NCI-H748 (cell line): ENCODE measurements at regions not wholly inside any gene's neighbourhood (a gene's known extent, or its start where the extent isn't known, plus 50 kb on each side); places are given as distances from the start of the nearest gene placed in this dataset.
"Not testable (repeated sequence)": the region's sequence is repeated elsewhere in the genome, so short reads cannot be mapped to it uniquely, and the experiment has no call there.

ENCODE experiments used
- DNase-seq: peaks from one replicate; lab custom pipeline; 2025; ENCODE audit not compliant: unreplicated experiment; lab: John Stamatoyannopoulos, UW

DNA sequence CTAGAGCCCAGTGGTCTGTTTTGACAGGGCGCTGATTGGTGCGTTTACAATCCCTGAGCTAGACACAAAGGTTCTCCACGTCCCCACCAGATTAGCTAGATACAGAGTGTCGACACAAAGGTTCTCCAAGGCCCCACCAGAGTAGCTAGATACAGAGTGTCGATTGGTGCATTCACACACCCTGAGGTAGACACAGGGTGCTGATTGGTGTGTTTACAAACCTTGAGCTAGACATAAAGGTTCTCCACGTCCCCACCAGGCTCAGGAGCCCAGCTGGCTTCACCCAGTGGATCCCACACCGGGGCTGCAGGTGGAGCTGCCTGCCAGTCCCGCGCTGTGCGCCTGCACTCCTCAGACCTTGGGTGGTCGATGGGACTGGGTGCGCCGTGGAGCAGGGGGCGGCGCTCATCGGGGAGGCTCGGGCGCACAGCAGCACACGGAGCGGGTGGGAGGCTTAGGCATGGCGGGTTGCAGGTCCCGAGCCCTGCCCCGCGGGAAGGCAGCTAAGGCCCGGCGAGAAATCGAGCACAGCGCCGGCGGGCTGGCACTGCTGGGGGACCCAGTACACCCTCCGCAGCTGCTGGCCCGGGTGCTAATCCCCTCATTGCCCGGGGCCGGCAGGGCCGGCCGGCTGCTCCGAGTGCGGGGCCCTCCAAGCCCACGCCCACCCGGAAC lies 122.0 kb upstream of the ANKH start:
- not testable (repeated sequence) for DNase-seq

DNA sequence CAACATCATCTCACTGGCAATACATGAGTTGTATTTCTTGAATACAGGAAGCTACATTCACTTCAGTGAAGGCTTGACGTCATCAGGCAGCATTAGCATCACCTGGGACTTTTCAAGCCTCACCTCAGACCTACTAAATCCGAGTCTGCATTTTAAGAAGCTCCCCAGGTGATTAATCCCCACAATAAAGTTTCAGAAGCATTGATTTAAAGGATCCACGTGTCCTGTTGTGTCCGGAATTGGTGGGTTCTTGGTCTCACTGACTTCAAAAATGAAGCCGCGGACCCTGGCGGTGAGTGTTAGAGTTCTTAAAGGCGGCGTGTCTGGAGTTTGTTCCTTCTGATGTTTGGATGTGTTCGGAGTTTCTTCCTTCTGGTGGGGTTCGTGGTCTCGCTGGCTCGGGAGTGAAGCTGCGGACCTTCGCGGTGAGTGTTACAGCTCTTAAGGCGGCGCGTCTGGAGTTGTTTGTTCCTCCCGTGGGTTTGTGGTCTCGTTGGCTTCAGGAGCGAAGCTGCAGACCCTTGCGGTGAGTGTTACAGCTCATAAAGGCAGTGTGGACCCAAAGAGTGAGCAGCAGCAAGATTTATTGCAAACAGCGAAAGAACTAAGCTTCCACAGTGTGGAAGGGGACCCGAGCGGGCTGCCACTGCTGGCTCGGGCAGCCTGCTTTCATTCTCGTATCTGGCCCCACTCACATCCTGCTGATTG lies 121.3 kb upstream of the ANKH start:
- DNase-seq = not testable (repeated sequence)

DNA sequence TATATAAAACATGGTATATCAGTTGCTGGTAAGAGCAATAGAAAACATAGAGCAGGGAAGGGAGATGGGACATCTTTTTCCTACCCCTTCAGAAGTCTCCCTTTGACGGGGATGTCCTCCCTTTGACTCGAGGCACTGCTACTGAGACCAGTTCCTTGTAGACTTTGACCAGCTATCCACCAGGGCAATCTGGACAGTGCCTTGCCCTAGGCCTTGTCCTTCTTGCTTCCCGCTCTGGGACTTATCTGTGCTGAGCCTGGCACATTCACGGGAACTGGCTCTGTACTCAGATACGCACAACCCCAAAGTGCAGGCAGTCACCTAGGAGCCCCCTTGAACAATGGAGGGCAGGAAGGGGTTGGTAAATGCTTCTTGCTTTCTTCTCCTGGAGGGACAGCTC lies 116.6 kb upstream of the ANKH start:
- DNase-seq = no peak

DNA sequence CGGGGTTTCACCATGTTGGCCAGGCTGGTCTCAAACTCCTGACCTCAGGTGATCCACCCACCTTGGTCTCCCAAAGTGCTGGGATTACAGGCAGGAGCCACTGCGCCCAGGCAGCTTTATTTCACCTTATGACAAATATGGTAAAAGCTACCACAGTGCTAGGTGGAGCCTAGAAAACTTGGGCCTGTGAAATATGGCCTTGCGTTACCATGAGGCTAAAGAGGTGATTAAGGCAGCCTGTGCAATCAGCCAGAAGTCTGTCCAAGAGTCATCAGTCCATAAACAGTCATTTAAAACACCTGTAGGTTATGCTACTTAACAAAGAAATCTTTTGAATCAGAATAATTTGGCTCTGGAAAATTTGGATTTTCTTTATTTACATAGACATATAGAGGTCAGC lies 114.8 kb upstream of the ANKH start:
- DNase-seq = no peak

DNA sequence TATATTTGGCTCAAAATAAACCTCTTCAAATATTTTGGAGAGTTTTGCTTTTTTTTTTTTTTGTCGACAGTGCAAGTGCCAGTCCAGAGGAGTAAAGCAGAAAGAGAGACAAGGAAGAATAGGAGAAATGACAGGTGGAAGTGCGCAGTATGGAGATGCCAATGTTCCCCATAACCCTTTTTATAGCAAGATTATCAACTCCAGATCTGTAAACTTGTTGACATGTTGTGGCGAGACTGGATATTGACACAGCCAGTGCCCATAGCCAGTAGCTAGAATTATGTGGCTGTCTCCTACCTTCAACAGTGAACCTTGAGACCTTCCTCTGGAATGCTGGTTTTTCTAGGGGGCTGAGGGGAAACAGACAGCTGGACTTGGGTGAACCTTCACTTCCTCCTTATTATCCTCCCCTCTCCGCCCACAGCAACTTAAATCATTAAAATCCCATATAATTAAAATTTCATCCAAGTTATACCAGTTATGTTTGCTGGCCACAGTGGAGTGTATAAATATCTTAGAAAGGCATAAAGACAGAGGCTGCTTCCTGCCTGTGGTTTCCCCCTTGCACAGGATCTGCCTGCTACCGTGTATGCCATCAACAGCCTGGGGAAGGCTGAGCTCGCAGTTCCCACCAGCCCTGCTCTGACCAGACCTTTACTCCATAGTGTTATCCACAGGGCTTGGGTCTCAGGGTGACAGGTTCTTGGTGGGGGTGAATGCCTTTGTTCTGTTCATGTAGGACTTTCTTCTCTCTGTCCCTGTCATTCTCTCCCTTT lies 112.3 kb upstream of the ANKH start:
- DNase-seq = no peak

DNA sequence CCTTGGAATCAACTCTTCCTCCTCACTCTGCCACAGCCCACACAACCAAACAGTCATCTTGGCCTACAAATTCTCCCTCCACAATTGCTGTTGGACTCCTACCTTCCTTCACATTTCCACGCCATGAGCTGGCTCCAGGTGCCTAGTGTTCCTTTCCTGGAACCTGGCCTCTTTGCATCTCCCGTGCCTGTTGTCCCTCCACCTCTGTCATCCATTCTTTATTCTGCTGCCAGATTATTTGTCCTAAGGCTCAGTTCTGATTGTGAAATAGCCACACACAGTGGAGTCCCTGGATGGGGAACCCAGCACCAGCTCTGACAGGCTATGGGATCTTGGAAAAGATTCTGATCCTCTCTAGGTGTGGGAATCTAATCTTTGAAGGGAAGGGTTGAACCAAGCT lies 109.1 kb upstream of the ANKH start:
- no peak for DNase-seq

DNA sequence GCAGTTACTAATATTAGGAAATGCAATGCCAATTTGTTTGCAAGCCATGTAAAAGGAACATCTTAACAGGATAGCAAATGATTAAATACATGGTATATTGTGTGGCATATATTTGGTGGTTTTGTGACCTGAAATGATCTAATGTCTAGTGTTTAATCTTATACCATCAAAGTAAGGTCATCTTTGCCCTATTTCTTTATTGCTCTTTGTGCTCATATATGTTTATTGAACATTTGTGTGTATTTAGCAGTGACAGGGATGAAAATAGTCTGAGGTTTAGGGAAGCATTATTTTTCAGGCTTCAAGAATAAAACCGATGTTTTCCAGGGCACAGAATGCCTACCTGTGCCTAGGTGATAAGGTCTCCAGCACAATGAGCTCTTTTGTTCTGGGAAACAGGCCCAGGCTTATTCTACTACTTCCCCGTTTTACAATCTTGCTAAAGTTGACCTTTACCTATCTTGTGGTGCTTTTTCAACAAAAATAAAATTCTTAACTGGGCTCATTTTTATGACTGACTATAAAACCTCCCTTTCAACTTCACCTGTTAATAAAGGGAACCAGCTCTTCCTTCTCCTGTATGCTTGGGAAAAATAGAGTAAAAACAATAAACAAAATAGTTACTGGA lies 105.6 kb upstream of the ANKH start:
- DNase-seq = peak; percentile 34

DNA sequence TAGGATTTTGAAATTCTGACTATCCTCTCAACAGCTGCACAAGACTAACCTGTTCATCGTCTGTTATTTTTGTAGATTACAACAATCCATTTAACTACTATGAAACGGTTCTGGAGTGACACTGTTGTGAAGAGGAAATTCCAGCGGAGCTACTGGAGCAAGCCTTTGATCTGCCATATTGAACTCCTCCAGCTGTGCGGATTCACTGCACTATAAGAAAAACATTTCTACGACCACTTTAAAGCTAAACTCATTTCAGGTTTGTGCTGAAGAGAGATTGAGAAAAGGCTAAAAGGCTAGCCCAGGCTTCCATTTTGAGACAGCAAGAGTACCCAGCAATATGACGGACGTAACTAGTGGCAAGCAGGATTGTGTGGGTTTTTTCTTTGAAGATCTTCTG lies 104.9 kb upstream of the ANKH start:
- DNase-seq = no peak

DNA sequence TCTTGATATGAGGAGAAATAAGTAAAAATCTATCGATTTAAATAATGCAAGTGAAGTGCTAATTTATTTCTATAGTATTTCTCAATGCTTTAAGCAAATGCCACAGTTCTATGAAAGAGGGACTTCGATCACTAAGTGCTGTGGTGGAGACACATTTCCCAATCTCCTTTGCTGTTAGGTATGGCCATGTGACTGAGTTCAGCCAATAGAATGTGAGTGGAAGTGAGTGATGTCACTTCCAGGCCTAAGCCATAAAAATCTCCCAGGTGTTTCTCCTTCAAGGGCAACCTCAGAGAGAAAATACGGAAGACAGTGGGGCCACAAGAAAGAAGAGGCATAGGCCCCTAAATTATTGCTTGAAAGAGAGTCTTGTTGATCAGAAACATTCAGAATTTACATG lies 100.3 kb upstream of the ANKH start:
- DNase-seq = no peak

DNA sequence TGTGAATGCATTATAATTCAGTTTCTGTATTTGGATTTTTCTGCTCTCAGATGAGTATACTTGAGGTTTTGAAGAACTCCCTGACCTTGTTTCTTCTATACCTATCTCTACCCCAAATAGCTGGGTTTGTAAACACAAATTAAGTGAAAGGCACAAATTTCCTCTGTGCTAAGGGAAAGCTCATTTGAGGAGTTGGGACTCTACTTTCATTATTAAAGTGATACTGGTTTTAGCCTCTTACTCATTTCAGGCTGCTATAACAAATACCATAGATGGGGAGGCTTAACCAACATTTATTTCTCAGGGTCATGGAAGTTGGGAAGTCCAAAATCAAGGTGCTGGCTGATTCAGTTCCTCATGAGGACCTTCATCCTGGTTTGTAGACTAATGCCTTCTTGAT lies 97.2 kb upstream of the ANKH start:
- DNase-seq = no peak

DNA sequence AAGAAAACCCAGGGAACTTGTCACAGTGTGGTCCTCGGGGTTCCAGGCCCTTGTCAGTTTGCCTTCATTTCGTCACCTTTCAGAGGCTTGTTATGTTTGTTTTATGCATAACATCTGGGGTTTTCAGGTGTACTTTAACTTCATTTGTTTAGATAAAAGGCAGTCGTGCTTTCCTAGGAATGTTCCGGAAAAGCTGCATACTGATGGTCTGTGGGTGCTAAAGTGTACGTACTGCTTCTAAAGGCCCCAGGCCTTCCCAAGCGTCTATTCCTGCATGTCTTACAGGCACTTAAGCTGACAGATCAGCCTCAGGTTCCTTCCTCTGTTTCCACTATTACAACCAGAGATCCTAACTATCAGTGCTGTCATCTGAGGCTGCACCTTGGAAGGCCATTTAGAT lies 95.6 kb upstream of the ANKH start:
- no peak for DNase-seq

DNA sequence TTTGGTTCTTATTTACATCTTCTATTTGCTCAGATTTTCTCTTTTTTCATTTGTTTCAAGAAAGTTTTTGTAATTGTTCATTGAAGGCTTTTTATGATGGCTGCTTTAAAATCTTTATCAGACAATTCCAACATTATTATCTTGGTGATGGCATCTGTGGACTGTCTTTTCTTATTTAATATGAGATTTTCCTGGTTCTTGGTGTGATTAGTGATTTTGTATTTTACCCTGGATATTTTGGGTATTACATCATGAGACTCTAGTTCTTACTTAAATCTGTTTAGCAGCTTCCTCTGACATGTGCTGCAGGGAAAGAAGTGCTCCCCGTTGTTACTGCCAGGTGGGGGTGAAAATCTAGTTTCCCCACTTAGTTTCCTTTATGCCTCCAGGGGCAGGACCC lies 94.2 kb upstream of the ANKH start:
- DNase-seq = no peak

DNA sequence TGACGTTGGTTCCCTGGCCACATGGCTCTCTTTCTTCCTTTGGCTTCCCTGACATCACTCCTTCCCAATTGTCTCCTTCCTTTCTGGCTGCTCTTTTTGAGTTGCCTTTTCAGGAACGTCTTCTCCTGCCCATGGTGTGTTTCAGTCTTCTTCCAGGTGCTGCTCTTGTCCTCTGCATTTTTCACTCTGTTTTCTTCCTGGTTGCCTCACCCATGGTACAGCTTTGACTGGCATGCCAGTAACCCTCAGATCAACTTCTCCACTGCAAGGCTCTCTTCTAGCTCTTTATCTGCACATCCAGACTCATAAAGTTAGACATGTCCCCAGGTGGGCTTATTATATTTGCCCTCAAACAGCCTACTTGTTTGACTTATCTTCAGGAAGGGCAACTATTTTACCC lies 91.0 kb upstream of the ANKH start:
- DNase-seq = no peak

DNA sequence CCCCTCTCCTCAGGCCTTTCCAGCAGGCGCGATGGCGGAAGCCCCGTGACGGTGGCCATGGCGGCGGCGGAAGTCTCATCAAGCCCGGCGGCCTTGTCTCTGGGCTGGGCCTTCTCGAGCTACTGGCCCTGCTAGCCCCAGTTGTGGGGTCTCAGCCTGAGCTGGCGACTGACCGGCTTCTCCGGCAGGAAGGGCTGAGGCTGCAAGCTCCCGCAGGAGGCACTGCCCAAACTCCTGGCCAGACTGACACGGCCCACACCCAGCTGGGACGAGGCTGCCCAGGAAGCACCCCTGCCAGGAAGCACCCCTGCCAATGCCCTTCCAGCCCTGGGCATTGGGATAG lies 88.5 kb upstream of the ANKH start:
- DNase-seq = no peak

DNA sequence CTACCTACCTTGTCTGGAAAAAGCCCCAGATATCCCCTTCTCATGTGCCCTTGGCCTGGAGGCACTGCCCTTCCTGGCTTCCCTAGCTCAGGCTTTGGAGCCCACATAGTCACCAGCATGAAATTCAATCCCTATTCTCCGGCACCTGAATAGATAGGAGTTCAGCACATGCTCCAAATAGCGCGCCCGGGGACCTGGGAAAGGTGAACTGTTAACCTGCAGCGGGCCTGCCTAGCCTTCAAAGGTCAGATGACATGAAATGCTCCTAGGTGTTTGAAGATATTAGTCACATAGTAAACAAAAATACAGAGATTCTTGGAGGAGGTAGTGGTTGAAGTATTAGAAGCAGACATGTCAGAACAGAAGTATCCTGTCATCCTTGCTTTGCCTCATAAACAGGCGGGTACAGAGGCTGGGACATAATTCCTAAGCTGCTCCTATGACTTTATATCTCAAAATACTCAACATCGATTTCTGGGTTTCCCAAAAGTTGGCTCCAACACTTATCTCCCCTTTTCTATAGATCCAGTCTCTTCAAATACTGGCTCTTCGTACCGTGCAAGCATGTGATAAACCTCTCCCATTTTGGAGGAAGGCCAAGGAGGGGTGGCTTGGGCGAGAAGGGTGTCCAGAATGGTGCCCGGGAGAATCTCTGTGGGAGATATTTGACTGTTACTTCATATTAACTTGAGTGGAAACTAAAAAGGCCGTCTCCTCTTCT lies 88.0 kb upstream of the ANKH start:
- no peak for DNase-seq

DNA sequence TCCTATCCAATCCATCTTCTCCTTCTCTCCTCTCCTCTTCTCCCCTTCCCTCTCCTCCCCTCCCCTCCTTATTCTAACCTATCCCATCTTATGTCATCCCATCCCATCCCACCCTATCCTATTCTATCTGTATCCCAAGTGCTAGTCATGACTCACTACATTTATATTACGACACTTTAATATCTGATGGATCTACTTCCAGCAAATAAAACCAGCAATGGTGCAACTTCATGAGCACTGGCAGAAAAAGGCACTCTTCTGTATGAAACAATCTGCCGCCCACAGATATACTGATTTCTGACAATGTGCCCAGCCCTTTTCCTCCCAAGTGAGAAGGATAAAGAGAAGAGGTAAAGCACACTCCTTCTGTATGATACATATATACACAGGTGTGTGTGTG lies 86.6 kb upstream of the ANKH start:
- DNase-seq = no peak

DNA sequence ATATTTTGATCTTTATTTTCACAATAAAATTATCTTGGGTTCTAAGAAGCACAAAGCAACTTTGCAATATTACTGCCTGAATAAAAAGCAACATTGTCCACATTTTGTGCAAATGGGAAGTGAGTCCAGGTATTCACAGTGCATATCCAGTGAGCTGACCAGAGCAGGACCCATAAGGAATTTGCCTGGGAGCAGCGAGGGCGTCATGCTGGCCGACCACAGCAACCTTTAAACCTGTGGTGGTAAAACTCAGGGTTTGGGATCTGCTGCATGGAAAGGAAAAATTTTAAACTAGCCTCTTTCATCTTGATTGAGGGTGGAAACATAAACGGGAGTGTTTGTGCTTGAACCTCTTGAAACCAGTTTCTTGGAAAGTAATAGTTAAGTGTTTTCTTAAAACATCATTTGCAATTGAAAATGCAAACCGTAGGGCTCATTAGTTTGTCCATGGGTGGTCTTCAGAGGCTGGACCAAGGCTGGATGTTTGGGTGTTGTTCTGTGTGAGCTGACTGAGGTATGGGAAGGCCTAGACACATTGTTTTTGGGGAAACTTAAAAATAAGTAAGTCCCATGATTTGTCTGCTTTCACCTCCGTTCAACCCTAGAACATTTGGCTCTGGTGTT lies 85.0 kb upstream of the ANKH start:
- DNase-seq = no peak

DNA sequence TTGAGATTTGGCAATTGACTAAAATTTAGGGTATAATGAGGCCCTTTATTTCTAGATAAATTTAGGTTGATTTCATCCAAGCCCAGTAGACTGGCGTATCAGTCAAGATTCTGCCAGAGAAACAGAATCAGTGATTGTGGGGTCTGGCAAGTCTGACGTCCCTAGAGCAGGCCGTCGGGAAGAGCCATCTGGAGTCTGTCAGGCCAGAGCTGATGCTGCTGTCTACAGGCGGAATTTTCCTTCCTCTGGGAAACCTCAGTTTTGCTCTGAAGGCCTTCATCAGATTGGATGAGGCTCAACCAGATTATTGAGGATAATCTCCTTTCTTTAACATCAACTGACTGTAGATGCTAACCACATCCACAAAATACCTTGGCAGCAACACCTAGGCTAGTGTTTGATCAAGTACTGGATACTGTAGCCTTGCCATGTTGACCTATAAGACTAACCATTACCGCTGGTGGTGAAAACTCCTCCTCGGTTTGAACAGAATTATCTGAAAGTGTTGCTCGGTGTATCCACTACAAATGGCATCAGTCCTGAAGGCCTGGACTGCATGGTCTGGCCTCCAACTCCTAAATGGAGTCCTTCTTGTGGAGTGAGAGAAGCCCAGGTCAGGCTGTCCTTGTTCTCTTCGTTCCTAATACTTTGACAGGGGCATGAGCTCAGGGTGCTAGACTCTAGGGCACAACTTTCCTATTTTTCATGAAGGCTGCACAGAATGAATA lies 83.2 kb upstream of the ANKH start:
- DNase-seq = no peak

DNA sequence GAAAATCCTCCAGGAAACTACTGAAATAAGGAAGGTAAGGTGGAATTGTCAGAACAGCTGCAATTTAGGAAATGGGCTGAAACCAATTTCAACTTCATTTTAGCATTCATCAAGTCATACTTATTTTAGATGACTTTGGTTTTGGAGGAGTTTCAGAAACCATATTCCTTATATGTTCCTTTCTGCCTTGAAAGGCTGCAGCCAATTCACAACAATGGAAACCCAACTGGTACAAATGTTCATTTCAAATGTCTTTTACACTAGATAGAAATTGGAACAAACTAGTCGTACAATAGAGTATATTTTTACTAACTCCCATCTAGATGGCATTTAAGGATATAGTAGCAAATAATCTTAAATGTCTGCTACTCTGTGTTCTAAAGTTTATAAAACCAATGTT lies 82.6 kb upstream of the ANKH start:
- DNase-seq = no peak

DNA sequence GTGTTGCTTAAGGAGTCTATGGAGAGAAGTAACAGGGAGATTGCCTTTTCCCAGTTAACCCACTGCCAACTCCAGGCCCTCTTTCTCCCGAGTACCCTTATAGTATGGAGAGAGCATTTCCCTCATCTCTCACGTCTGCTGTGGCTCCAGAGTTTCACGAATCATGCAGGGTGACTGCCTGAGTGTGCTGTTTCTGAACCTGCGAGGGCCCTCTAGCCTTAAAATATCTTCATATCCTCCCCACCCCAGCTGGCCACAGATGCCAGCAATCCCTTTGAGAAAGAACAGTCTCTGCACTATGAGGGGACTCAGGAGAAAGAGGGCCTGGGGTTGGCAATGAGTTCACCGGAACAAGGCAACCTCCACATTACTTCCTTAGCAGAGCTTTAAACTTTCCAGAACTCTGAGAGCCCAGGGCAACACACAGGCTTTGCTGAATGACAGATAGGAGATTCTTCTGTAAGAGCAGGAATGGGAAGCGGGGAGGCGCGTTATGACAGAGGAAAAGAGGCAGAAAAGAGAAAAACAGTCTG lies 81.6 kb upstream of the ANKH start:
- no peak for DNase-seq
